ENCODE measurements at regions not wholly inside any gene's neighbourhood (a gene's known extent, or its start where the extent isn't known, plus 50 kb on each side); places are given as distances from the start of the nearest gene placed in this dataset.

DNA sequence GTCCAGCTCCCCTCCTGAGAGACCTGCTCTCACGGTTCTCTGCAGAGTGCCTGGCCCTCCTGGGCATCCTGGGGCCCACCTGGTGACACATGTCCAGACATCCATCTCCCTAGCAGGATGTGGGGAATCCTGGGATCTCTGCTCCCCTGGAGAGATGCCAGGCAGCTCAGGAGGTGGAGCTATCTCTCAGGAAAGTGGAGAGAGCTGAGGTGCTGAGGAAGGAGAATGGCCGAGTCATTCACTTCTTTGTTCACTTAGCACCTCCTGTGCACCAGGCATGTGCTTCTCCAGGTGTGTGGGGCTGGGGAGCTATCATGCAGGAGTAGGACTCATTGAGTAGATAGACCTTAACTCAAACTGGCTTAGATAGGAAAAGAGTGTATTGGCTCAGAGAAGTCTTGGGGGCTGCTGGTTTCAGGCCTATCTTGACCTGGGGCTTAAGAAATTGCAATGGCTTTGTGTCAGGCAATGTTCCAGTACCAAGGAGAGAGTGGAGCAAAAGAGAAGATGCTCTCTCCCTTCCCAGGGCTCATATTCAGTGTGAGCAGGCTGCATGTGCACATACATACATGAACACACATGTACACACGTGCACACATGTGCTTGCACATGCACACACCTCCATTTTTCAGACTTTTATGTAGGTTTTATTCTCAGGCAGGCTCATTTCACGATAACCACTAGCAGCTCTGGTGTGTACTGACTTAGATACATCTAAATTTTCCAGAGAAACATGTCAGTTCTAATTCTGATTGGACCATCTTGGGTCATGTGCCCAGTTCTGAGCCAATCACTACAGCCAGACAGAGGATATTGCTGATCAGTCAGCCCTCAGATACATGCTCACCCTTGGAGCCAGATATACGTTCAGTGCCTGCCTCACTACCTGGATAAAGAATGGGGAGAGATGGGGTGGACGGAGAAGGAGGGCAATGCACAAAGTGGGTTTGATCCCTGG, 437.6 kb downstream of the PTPRU start:
- no peak overlapping the region for H3K27ac Mint-ChIP-seq (ENCODE audit: unreplicated experiment)
- no peak overlapping the region for H3K4me2 ChIP-seq (ENCODE audit: low read length)
- no peak for FAIRE-seq

DNA sequence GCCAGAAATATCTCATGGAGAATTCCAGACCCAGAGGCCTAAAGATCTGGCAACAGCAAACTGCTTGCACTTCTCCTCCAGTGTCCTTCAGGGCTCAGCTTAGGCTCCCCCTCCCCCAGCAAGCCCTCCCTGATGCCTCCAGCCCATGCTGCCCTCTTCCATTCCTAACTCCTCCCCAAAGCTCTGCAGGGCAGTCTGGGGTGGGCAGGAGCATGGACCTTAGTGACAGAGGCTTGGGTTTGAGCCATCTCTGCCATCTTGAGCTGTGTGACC, 436.8 kb downstream of the PTPRU start:
- Histone ChIP-seq H2AFZ (ENCODE audit: low read depth, low read length) (no peak overlapping the region), H3K4me3 (ENCODE audit: insufficient read depth, low read depth, low read length) (no peak overlapping the region), H3K9ac (ENCODE audit: low read length) (no peak overlapping the region), H3K27ac (ENCODE audit: low read depth, low read length) (no peak overlapping the region), H3K79me2 (ENCODE audit: insufficient read depth, low read length) (no peaks in the 10 kb centered on the region), H3K27me3 (ENCODE audit: insufficient read depth, low read length) (no peaks in the 10 kb centered on the region), H3K36me3 (ENCODE audit: insufficient read depth, low read length) (no peaks in the 10 kb centered on the region), H4K20me1 (ENCODE audit: insufficient read depth, low read length) (no peaks in the 10 kb centered on the region), H3K4me1 (ENCODE audit: insufficient read depth, low read length) (peaks cover 4% of the 10 kb centered on the region), H3K9me3 (ENCODE audit: insufficient read depth, low read depth, low read length) (no peaks in the 10 kb centered on the region), H3K4me2 (ENCODE audit: low read length) (no peak overlapping the region)
- no peak overlapping the region for H3K4me3 Mint-ChIP-seq (ENCODE audit: unreplicated experiment)
- TF ChIP-seq EZH2 (IDR thresholded peaks at IDR 0.05; ENCODE audit: insufficient read depth, low read length) = no peak
- TF ChIP-seq, protein P1, sequence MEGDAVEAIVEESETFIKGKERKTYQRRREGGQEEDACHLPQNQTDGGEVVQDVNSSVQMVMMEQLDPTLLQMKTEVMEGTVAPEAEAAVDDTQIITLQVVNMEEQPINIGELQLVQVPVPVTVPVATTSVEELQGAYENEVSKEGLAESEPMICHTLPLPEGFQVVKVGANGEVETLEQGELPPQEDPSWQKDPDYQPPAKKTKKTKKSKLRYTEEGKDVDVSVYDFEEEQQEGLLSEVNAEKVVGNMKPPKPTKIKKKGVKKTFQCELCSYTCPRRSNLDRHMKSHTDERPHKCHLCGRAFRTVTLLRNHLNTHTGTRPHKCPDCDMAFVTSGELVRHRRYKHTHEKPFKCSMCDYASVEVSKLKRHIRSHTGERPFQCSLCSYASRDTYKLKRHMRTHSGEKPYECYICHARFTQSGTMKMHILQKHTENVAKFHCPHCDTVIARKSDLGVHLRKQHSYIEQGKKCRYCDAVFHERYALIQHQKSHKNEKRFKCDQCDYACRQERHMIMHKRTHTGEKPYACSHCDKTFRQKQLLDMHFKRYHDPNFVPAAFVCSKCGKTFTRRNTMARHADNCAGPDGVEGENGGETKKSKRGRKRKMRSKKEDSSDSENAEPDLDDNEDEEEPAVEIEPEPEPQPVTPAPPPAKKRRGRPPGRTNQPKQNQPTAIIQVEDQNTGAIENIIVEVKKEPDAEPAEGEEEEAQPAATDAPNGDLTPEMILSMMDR (IDR thresholded peaks at IDR 0.05; ENCODE audit: insufficient read depth, low read depth, low read length) = no peak
- FAIRE-seq (no peak), DNase-seq (ENCODE audit: low read depth) (no peak)
- peaks cover 3% of the 10 kb centered on the region for H3K27me3 Mint-ChIP-seq (ENCODE audit: low read depth, unreplicated experiment)
- H3K9me3 Mint-ChIP-seq (ENCODE audit: unreplicated experiment) = peaks cover 5% of the 10 kb centered on the region
- no peaks in the 10 kb centered on the region for H3K36me3 Mint-ChIP-seq (ENCODE audit: low read depth, unreplicated experiment)
- H3K4me1 Mint-ChIP-seq (ENCODE audit: low read depth, unreplicated experiment) = no peaks in the 10 kb centered on the region
- no peak overlapping the region for H3K27ac Mint-ChIP-seq (ENCODE audit: unreplicated experiment)

More for the DNA sequence above, 437.6 kb downstream of the PTPRU start:
- no peak for DNase-seq (ENCODE audit: low read depth)
- Histone ChIP-seq H3K79me2 (ENCODE audit: insufficient read depth, low read length) (no peaks in the 10 kb centered on the region), H3K4me1 (ENCODE audit: insufficient read depth, low read length) (peaks cover 4% of the 10 kb centered on the region), H3K36me3 (ENCODE audit: insufficient read depth, low read length) (no peaks in the 10 kb centered on the region), H3K27me3 (ENCODE audit: insufficient read depth, low read length) (no peaks in the 10 kb centered on the region), H3K9me3 (ENCODE audit: insufficient read depth, low read depth, low read length) (no peaks in the 10 kb centered on the region), H4K20me1 (ENCODE audit: insufficient read depth, low read length) (no peaks in the 10 kb centered on the region), H3K27ac (ENCODE audit: low read depth, low read length) (no peak overlapping the region), H3K9ac (ENCODE audit: low read length) (no peak overlapping the region), H2AFZ (ENCODE audit: low read depth, low read length) (no peak overlapping the region), H3K4me3 (ENCODE audit: insufficient read depth, low read depth, low read length) (no peak overlapping the region)
- H3K27me3 Mint-ChIP-seq (ENCODE audit: low read depth, unreplicated experiment) = peaks cover 3% of the 10 kb centered on the region
- peaks cover 5% of the 10 kb centered on the region for H3K9me3 Mint-ChIP-seq (ENCODE audit: unreplicated experiment)
- no peaks in the 10 kb centered on the region for H3K4me1 Mint-ChIP-seq (ENCODE audit: low read depth, unreplicated experiment)
- no peaks in the 10 kb centered on the region for H3K36me3 Mint-ChIP-seq (ENCODE audit: low read depth, unreplicated experiment)
- no peak for TF ChIP-seq EZH2 (IDR thresholded peaks at IDR 0.05; ENCODE audit: insufficient read depth, low read length)
- TF ChIP-seq, protein P1 (IDR thresholded peaks at IDR 0.05; ENCODE audit: insufficient read depth, low read depth, low read length) = no peak
- no peak overlapping the region for H3K4me3 Mint-ChIP-seq (ENCODE audit: unreplicated experiment)
